GM21528 (cell line): ENCODE measurements at regions not wholly inside any gene's neighbourhood (a gene's known extent, or its start where the extent isn't known, plus 50 kb on each side); places are given as distances from the start of the nearest gene placed in this dataset.

Source experiments
- ATAC-seq: cut with Tn5 transposase; IDR thresholded peaks from one replicate; pipeline ENCODE4 v1.9.1; 2021; ENCODE audit warnings: mild to moderate bottlenecking, moderate library complexity; ENCODE audit not compliant: unreplicated experiment, low FRiP score

DNA sequence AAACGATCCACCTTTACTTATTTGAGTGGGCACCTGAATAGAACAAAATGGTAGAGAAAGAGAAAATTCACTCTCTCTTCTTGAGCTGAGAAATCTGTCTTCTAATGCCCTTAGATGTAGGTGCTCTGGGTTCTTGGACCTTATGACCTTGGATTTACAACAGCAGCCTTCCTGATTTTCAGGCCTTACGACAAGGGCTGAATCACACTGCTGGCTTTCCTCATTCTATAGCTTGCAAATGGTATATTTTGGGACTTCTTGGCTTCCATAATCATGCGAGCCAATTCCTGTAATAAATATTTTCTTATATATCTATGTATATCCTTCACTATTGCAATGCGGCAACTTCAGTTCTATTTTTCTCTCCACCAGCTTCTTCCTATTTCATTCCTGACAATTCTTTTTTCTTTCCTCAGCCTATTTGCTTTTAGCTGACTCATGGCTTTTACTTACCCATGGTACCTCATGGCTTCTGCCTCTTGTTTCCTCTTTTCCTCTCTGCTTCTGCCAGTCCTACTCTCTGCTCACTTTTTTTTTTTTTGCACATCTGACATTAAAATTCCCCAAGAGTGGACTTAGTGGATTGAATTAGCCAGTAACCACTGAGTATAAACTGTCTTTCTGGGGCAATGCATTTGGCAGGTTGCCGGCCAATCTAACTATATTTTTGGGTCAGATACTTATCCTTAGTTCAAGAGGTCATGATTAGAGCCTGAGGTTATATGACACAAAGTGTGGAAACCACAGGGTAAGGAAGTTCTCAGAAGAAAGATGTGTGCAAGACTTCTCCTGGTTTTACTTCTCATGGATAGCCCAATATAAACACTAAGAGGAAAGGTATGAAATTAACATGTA, 359.5 kb downstream of the TMEM135 start:
- no peak for ATAC-seq

DNA sequence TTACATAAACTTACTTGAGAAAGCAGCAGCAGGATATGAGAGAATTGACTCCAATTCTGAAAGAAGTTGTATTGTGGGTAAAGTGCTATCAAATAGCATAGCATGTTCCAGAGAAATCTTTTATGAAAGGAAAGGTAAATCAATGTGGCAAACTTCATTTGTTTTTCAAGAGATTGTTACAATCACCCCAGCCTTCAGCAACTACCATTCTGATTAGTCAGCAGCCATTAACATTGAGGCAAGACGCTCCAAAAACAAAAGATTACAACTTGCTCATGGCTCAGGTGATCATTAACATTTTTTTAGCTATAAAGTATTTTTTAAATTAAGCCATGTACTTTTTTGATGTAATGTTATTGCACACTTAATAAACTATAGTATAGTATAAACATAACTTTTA, 357.2 kb downstream of the TMEM135 start:
- no peak for ATAC-seq

DNA sequence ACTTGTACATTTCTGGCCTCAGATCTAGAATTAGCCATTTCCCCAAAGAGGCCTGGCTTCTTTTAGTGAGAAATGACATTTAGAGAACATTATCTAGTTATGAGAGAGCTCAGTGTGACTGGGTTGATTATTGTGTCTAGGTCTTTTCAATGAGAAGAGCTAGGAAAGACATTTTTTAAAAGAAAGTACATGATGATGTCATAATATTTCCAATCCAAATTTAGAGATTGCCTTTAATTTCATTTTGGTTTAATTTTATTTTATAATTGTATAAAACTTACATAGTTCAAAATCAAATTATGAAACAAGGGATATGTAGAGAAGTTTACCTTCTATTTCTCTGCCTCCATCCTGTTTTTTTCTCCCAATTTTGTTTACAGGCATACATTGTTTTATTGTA, 354.9 kb downstream of the TMEM135 start:
- ATAC-seq = no peak

DNA sequence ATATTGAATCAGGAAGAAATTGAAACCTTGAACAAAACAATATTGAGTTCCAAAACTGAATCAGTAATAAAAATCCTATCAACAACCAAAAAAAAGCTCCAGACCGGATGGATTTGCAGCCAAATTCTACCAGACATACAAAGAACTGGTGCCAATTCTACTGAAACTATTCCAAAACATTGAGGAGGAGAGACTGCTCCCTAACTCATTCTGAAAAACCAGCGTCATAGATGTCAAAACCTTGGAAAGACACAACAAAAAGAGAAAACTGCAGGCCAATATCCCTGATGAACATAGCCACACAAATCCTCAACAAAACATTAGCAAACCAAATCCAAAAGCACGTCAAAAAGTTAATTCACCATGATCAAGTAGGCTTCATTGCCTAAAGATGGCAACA, 353.8 kb downstream of the TMEM135 start:
- no peak for ATAC-seq

DNA sequence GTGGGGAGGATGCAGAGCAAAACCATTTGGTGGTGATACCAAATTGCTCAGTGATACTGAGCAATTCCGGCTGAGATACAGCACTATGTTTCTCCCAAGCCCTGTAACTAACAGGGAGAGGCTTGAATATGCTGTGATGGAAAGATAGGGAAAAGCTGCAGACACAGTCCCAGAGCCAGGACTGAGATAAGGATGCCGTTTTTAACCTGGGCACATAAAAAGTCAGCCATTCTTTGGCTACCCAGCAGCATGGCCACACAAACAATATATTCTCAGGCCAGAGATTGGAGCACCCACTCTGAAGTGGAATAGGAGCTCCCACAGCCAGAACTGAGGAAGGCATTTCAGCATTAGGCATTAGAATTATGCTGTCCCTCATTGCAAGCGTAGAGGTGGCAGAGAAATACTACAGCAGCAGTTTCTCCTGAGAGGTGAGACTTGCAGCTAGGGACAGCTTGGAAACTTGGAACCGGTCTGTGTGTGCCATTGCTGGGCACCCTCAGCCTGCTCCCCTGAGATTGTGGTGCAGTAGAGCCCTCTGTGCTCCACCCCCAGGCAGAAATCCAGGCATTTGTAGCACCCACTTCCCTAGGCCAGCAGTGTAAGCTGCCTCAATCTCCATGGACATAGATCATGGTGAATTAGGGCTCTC, 346.5 kb downstream of the TMEM135 start:
- ATAC-seq = no peak

DNA sequence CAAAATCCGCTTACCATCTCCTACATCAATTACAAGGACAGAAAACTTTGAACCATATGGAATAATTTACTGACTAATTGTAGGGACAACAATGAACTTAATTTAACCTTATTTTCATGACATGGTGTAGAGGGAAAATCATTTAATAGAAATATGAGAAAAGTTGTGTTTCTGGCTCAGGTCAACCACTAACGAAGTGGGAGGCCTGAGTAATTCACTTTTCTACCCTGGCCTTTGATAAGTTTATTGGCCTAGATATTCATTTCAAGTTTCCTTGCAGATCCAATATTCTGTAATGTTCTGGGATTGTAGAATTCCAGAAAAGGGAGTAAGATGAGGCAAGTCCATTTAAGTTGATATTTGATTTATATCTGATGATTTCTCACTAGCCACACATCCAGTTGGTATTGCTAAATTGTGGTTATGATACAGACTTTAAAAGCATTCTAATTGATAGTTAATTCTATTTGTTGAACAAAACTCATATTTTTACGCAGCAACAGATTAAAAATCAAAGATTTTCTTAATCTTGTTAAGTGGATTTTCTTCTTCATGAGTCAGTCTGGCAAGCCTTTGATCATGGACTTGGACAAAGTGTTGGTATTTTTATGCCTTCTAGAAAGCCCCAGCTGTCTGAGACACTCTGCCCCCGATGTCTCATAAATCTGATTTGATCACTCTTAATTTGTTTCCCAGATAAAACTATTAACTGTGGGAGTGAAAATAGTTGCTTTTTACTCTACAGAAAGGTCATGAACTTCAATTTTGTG, 336.5 kb downstream of the TMEM135 start:
- no peak for ATAC-seq
